Uterus (tissue), 3 donors: ENCODE measurements at regions not wholly inside any gene's neighbourhood (a gene's known extent, or its start where the extent isn't known, plus 50 kb on each side); places are given as distances from the start of the nearest gene placed in this dataset.

Source experiments
- DNase-seq, 2 donors: peaks; one replicate each; pipeline ENCODE4 v3.0.0-alpha.2; 2019 to 2020
- H3K27ac ChIP-seq, 2 donors: fragments of 200-600 bp; sonication (generic); 1 replicate in 1 of 2; 2 replicates in 1 of 2; pipeline ENCODE4 v1.5.1; 2016 to 2018
- H3K27me3 ChIP-seq, 2 donors: fragments of 200-600 bp; sonication (generic); one replicate each; pipeline ENCODE4 v1.5.1; 2018 to 2019; ENCODE audit warnings: control low read depth in 1 of 2
- H3K36me3 ChIP-seq, 2 donors: fragments of 200-600 bp; sonication (generic); one replicate each; pipeline ENCODE4 v1.5.1; 2019; ENCODE audit warnings: control low read depth in 1 of 2
- H3K4me1 ChIP-seq, 2 donors: fragments of 200-600 bp; sonication (generic); one replicate each; pipeline ENCODE4 v1.5.1; 2018 to 2019; ENCODE audit warnings: control low read depth in 1 of 2
- H3K4me3 ChIP-seq, 2 donors: fragments of 200-600 bp; sonication (generic); 1 replicate in 1 of 2; 2 replicates in 1 of 2; pipeline ENCODE4 v1.5.1; 2018 to 2019; ENCODE audit warnings: mild to moderate bottlenecking in 1 of 2
- H3K9me3 ChIP-seq, 2 donors: fragments of 200-600 bp; sonication (generic); one replicate each; pipeline ENCODE4 v1.5.1; 2019; ENCODE audit warnings: control low read depth in 1 of 2
- POLR2A ChIP-seq, 2 donors: fragments of 450-650 bp; IDR thresholded peaks; one replicate each; pipeline ENCODE4 v1.6.1; 2016; ENCODE audit warnings: antibody characterized with exemption in 2 of 2, mild to moderate bottlenecking in 1 of 2, moderate library complexity in 1 of 2
- intact Hi-C: fragments of 100-400 bp; cut with DNase I; formaldehyde crosslinking; loops from one replicate; pipeline ENCODE4 v1.15.1; 2023; ENCODE audit warnings: low total_unique reads
- TF ChIP-seq, protein P1 (sequence below), 4 experiments: fragments of 200-600 bp in 2 of 4; fragments of 450-650 bp in 2 of 4; sonication (generic) in 2 of 4; IDR thresholded peaks; one replicate each; pipeline ENCODE4 v1.5.1; 2016 to 2019; ENCODE audit warnings: antibody characterized with exemption in 4 of 4, mild to moderate bottlenecking in 2 of 4, moderate library complexity in 1 of 4
- donor health status: DM: yes; HTN: yes; CAD: no.

DNA sequence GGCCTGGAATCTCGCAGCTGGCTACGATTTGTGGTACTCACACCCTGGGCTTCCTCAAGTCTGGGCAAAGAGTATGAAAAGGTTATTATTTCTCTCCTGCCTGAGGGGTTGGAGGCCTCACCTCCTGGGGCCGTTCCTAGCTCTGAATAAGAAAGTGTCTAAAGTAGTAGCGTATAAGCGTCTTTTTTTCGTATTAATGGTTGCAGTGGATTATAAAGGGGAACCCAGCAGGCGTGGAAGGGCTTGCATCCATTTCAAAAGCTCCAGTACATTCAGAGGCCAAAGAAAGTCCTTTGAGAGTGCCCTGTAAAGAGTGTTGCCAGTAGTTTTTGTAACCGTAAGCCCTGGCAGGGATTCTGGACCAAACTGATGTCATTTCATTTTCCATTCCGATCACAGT is 72.2 kb upstream of the MPHOSPH6 start:
- Histone ChIP-seq H3K4me1 (no peaks in the 10 kb centered on the region), H3K27me3 (no peaks in the 10 kb centered on the region), H3K36me3 (no peaks in the 10 kb centered on the region), H3K27ac (no peak overlapping the region), H3K4me3 (no peak overlapping the region), H3K9me3 (no peaks in the 10 kb centered on the region)
- no peak for DNase-seq
- intact Hi-C loops, result no loop called here
- TF ChIP-seq, protein P1, sequence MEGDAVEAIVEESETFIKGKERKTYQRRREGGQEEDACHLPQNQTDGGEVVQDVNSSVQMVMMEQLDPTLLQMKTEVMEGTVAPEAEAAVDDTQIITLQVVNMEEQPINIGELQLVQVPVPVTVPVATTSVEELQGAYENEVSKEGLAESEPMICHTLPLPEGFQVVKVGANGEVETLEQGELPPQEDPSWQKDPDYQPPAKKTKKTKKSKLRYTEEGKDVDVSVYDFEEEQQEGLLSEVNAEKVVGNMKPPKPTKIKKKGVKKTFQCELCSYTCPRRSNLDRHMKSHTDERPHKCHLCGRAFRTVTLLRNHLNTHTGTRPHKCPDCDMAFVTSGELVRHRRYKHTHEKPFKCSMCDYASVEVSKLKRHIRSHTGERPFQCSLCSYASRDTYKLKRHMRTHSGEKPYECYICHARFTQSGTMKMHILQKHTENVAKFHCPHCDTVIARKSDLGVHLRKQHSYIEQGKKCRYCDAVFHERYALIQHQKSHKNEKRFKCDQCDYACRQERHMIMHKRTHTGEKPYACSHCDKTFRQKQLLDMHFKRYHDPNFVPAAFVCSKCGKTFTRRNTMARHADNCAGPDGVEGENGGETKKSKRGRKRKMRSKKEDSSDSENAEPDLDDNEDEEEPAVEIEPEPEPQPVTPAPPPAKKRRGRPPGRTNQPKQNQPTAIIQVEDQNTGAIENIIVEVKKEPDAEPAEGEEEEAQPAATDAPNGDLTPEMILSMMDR (IDR thresholded peaks at IDR 0.05), result no peak
- TF ChIP-seq POLR2A (IDR thresholded peaks at IDR 0.05), result no peak

- DNase-seq, result no peak
- no peak overlapping the region for H3K4me3 ChIP-seq
- TF ChIP-seq, protein P1 (IDR thresholded peaks at IDR 0.05), result no peak
- no peak for TF ChIP-seq POLR2A (IDR thresholded peaks at IDR 0.05)
- intact Hi-C loops, result no loop called here
- H3K9me3 ChIP-seq, result no peaks in the 10 kb centered on the region
- no peaks in the 10 kb centered on the region for H3K36me3 ChIP-seq
- H3K27ac ChIP-seq, result no peak overlapping the region
- H3K4me1 ChIP-seq, result no peaks in the 10 kb centered on the region
- no peaks in the 10 kb centered on the region for H3K27me3 ChIP-seq
Measured at GRCh38 chr16:82241469-82242052, 71.5 kb upstream of the MPHOSPH6 start.

- no peak overlapping the region for H3K27ac ChIP-seq
- H3K36me3 ChIP-seq, result no peaks in the 10 kb centered on the region
- intact Hi-C loops, result no loop called here
- no peak for DNase-seq
- TF ChIP-seq, protein P1 (IDR thresholded peaks at IDR 0.05), result no peak
- TF ChIP-seq POLR2A (IDR thresholded peaks at IDR 0.05), result no peak
- H3K4me1 ChIP-seq, result no peaks in the 10 kb centered on the region
- no peaks in the 10 kb centered on the region for H3K9me3 ChIP-seq
- H3K27me3 ChIP-seq, result no peaks in the 10 kb centered on the region
- H3K4me3 ChIP-seq, result no peak overlapping the region
Measured at GRCh38 chr16:82240111-82240510, 70.1 kb upstream of the MPHOSPH6 start.

DNA sequence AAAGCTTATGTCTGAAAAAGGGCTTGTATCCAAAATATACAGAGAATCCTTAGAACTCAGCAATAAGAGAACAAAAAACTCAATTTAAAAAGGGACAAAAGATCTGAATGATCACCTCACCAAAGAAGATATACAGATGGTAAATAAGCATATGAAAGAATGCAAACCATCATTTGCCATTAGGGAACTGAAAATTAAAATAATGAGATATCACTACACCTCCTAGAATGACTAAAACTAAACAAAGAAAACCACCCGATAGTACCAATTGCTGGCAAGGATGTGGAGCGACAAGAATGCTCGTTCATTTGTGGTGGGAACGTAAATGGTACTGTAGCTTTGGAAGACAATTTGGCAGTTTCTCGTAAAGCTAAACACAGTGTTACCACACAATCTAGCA is 66.9 kb upstream of the MPHOSPH6 start:
- no peaks in the 10 kb centered on the region for H3K9me3 ChIP-seq
- no peak overlapping the region for H3K4me3 ChIP-seq
- H3K27me3 ChIP-seq, result no peaks in the 10 kb centered on the region
- no peak for TF ChIP-seq POLR2A (IDR thresholded peaks at IDR 0.05)
- TF ChIP-seq, protein P1 (IDR thresholded peaks at IDR 0.05), result no peak
- H3K4me1 ChIP-seq, result no peaks in the 10 kb centered on the region
- H3K27ac ChIP-seq, result no peak overlapping the region
- H3K36me3 ChIP-seq, result no peaks in the 10 kb centered on the region
- DNase-seq, result no peak
- intact Hi-C loops, result loop anchor here (10.0 kb wide), 1 partner anchor 212 kb away; no protein-coding TSS in a partner anchor

DNA sequence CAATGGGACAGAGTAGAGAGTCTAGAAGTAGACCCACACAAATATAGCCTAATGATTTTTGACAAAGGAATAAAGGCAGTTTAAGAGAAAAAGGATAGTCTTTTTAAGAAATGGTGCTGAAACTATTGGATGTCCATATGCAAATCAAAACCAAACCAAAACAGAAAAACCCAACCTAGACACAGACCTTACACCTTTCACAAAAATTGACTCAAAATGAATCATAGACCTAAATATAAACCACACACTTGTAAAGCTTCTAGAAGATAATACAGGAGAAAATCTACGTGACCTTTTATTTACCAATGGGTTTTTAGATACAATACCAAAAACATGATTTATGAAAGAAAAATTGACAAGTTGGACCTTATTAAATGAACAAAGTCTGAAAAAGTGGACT is 66.4 kb upstream of the MPHOSPH6 start:
- Histone ChIP-seq H3K9me3 (no peaks in the 10 kb centered on the region), H3K4me3 (no peak overlapping the region), H3K36me3 (no peaks in the 10 kb centered on the region), H3K27ac (no peak overlapping the region), H3K4me1 (no peaks in the 10 kb centered on the region), H3K27me3 (no peaks in the 10 kb centered on the region)
- TF ChIP-seq, protein P1 (IDR thresholded peaks at IDR 0.05), result no peak
- TF ChIP-seq POLR2A (IDR thresholded peaks at IDR 0.05), result no peak
- no peak for DNase-seq
- intact Hi-C loops, result loop anchor here (10.0 kb wide), 1 partner anchor 212 kb away; no protein-coding TSS in a partner anchor
